Muscle of leg (tissue), 3 donors: ENCODE measurements at regions not wholly inside any gene's neighbourhood (a gene's known extent, or its start where the extent isn't known, plus 50 kb on each side); places are given as distances from the start of the nearest gene placed in this dataset.

Experiments used
- DNase-seq: peaks from one replicate; pipeline ENCODE4 v3.0.0; 2013
- H3K27ac ChIP-seq: one replicate; pipeline ENCODE4 v1.5.1; 2013; ENCODE audit warnings: mild to moderate bottlenecking, low read length, control low read depth
- H3K27me3 ChIP-seq: one replicate; pipeline ENCODE4 v1.6.1; 2013; ENCODE audit warnings: low read length; ENCODE audit not compliant: control insufficient read depth, insufficient read depth
- H3K36me3 ChIP-seq: one replicate; pipeline ENCODE4 v1.6.1; 2013; ENCODE audit warnings: low read length; ENCODE audit not compliant: control insufficient read depth, insufficient read depth
- H3K4me1 ChIP-seq: one replicate; pipeline ENCODE4 v1.6.1; 2013; ENCODE audit warnings: low read length; ENCODE audit not compliant: control insufficient read depth, insufficient read depth
- H3K4me3 ChIP-seq: one replicate; pipeline ENCODE4 v1.5.1; 2013; ENCODE audit warnings: low read length, control low read depth
- H3K9me3 ChIP-seq: replicated peaks from 2 replicates; pipeline ENCODE4 v1.6.1; 2013; ENCODE audit warnings: low read depth, low read length; ENCODE audit not compliant: control insufficient read depth
- WGBS: methylation state at CpG from one replicate; pipeline ENCODE4 v1.1.5; 2013; ENCODE audit warnings: missing lambda C conversion rate; ENCODE audit not compliant: insufficient coverage; 5-methylcytosine and 5-hydroxymethylcytosine counted together

GRCh38 chr12:90342081-90342480 lies 612.9 kb downstream of the CCER1 start:
- H3K9me3 ChIP-seq = no peaks in the 10 kb centered on the region
- H3K4me1 ChIP-seq = no peaks in the 10 kb centered on the region
- 80% methylated on average over 2 of the region's 2 CpGs for WGBS
- H3K4me3 ChIP-seq = no peak overlapping the region
- DNase-seq = no peak
- H3K27me3 ChIP-seq = no peaks in the 10 kb centered on the region
- no peaks in the 10 kb centered on the region for H3K36me3 ChIP-seq
- H3K27ac ChIP-seq = no peak overlapping the region

- no peaks in the 10 kb centered on the region for H3K9me3 ChIP-seq
- WGBS = no CpG with 5 or more reads among the region's 4 CpGs
- no peaks in the 10 kb centered on the region for H3K4me1 ChIP-seq
- no peak for DNase-seq
- H3K36me3 ChIP-seq = no peaks in the 10 kb centered on the region
- no peaks in the 10 kb centered on the region for H3K27me3 ChIP-seq
- no peak overlapping the region for H3K27ac ChIP-seq
- H3K4me3 ChIP-seq = no peak overlapping the region
These were observed 615.1 kb downstream of the CCER1 start for GRCh38 chr12:90339837-90340236.

- no CpG with 5 or more reads among the region's 2 CpGs for WGBS
- no peaks in the 10 kb centered on the region for H3K4me1 ChIP-seq
- no peaks in the 10 kb centered on the region for H3K27me3 ChIP-seq
- no peak for DNase-seq
- H3K27ac ChIP-seq = no peak overlapping the region
- H3K36me3 ChIP-seq = no peaks in the 10 kb centered on the region
- no peak overlapping the region for H3K4me3 ChIP-seq
- H3K9me3 ChIP-seq = no peaks in the 10 kb centered on the region
These were observed 616.6 kb downstream of the CCER1 start for GRCh38 chr12:90338365-90338764.

GRCh38 chr12:90337018-90337417 lies 618.0 kb downstream of the CCER1 start:
- Histone ChIP-seq H3K36me3 (no peaks in the 10 kb centered on the region), H3K9me3 (no peaks in the 10 kb centered on the region), H3K4me3 (no peak overlapping the region), H3K27ac (no peak overlapping the region), H3K4me1 (no peaks in the 10 kb centered on the region), H3K27me3 (no peaks in the 10 kb centered on the region)
- no peak for DNase-seq

GRCh38 chr12:90335566-90335965 lies 619.4 kb downstream of the CCER1 start:
- Histone ChIP-seq H3K27ac (no peak overlapping the region), H3K9me3 (no peaks in the 10 kb centered on the region)
- no CpG with 5 or more reads among the region's 1 CpG for WGBS

GRCh38 chr12:90333939-90334338 lies 621.0 kb downstream of the CCER1 start:
- Histone ChIP-seq H3K36me3 (no peaks in the 10 kb centered on the region), H3K9me3 (no peaks in the 10 kb centered on the region), H3K27ac (no peak overlapping the region), H3K4me3 (no peak overlapping the region), H3K27me3 (no peaks in the 10 kb centered on the region), H3K4me1 (no peaks in the 10 kb centered on the region)
- DNase-seq = no peak

More at GRCh38 chr12:90335566-90335965, 619.4 kb downstream of the CCER1 start:
- H3K36me3 ChIP-seq = no peaks in the 10 kb centered on the region
- DNase-seq = no peak
- no peaks in the 10 kb centered on the region for H3K4me1 ChIP-seq
- no peaks in the 10 kb centered on the region for H3K27me3 ChIP-seq
- H3K4me3 ChIP-seq = no peak overlapping the region

GRCh38 chr12:90333424-90333823 lies 621.6 kb downstream of the CCER1 start:
- no CpG with 5 or more reads among the region's 2 CpGs for WGBS
- no peaks in the 10 kb centered on the region for H3K4me1 ChIP-seq
- no peak overlapping the region for H3K4me3 ChIP-seq
- H3K27me3 ChIP-seq = no peaks in the 10 kb centered on the region
- no peak overlapping the region for H3K27ac ChIP-seq
- no peaks in the 10 kb centered on the region for H3K9me3 ChIP-seq
- peak; percentile 60 for DNase-seq
- H3K36me3 ChIP-seq = no peaks in the 10 kb centered on the region

GRCh38 chr12:90331821-90332220 lies 623.2 kb downstream of the CCER1 start:
- DNase-seq = no peak
- H3K27ac ChIP-seq = no peak overlapping the region
- no peaks in the 10 kb centered on the region for H3K4me1 ChIP-seq
- H3K27me3 ChIP-seq = no peaks in the 10 kb centered on the region
- H3K9me3 ChIP-seq = no peaks in the 10 kb centered on the region
- WGBS = no CpG with 5 or more reads among the region's 1 CpG
- no peaks in the 10 kb centered on the region for H3K36me3 ChIP-seq
- no peak overlapping the region for H3K4me3 ChIP-seq

- no CpG with 5 or more reads among the region's 3 CpGs for WGBS
- H3K27me3 ChIP-seq = no peaks in the 10 kb centered on the region
- no peaks in the 10 kb centered on the region for H3K36me3 ChIP-seq
- DNase-seq = peak; percentile 38
- no peaks in the 10 kb centered on the region for H3K9me3 ChIP-seq
- no peaks in the 10 kb centered on the region for H3K4me1 ChIP-seq
- H3K27ac ChIP-seq = no peak overlapping the region
- H3K4me3 ChIP-seq = no peak overlapping the region
These were observed 622.6 kb upstream of the ATP2B1 start for GRCh38 chr12:90331262-90331661.

- H3K36me3 ChIP-seq = no peaks in the 10 kb centered on the region
- no peaks in the 10 kb centered on the region for H3K27me3 ChIP-seq
- no peak overlapping the region for H3K4me3 ChIP-seq
- no peaks in the 10 kb centered on the region for H3K9me3 ChIP-seq
- H3K4me1 ChIP-seq = no peaks in the 10 kb centered on the region
- DNase-seq = peak; percentile 70
- no CpG with 5 or more reads among the region's 5 CpGs for whole genome bisulfite sequencing
- H3K27ac ChIP-seq = peak overlapping the region; percentile 48
These were observed 619.4 kb upstream of the ATP2B1 start for GRCh38 chr12:90327793-90328743.
